HTR-8/SVneo (cell line): ENCODE measurements at regions not wholly inside any gene's neighbourhood (a gene's known extent, or its start where the extent isn't known, plus 50 kb on each side); places are given as distances from the start of the nearest gene placed in this dataset.
A peak's percentile ranks its signal among the peaks of the same experiment; 100 is the strongest.

Experiments
- DNase-seq: peaks from one replicate; pipeline ENCODE4 v3.0.0; 2011; ENCODE audit warnings: low spot score, mixed read lengths; ENCODE audit not compliant: insufficient read length
- FAIRE-seq: peaks from 2 replicates; lab custom pipeline; 2011; peaks lifted over from hg19 to GRCh38; lab: Jason Lieb, UNC

GRCh38 chr12:66947119-66947518 is 268.2 kb upstream of the GRIP1 start:
- DNase-seq (peak; percentile 20), FAIRE-seq (no peak)

- no peak for DNase-seq
- no peak for FAIRE-seq
Measured at GRCh38 chr12:66952668-66953067, 273.8 kb upstream of the GRIP1 start.

GRCh38 chr12:66956300-66956699 is 277.4 kb upstream of the GRIP1 start:
- no peak for DNase-seq
- no peak for FAIRE-seq

- DNase-seq (no peak), FAIRE-seq (no peak)
Measured at GRCh38 chr12:66959276-66959675, 280.4 kb upstream of the GRIP1 start.

- DNase-seq (no peak), FAIRE-seq (no peak)
Measured at GRCh38 chr12:66960006-66960405, 281.1 kb upstream of the GRIP1 start.

GRCh38 chr12:66960704-66961690 is 282.1 kb upstream of the GRIP1 start:
- DNase-seq (no peak), FAIRE-seq (no peak)

GRCh38 chr12:66962290-66962689 is 283.4 kb upstream of the GRIP1 start:
- FAIRE-seq, result no peak
- DNase-seq, result no peak

- no peak for FAIRE-seq
- no peak for DNase-seq
Measured at GRCh38 chr12:66963901-66964300, 285.0 kb upstream of the GRIP1 start.

GRCh38 chr12:66964629-66965028 is 285.8 kb upstream of the GRIP1 start:
- no peak for FAIRE-seq
- no peak for DNase-seq

- no peak for FAIRE-seq
- DNase-seq, result no peak
Measured at GRCh38 chr12:66965621-66966020, 286.7 kb upstream of the GRIP1 start.

GRCh38 chr12:66971816-66972215 is 292.9 kb upstream of the GRIP1 start:
- no peak for FAIRE-seq

GRCh38 chr12:66976526-66976925 is 292.6 kb upstream of the CAND1 start:
- DNase-seq (no peak), FAIRE-seq (no peak)

More at GRCh38 chr12:66971816-66972215, 292.9 kb upstream of the GRIP1 start:
- DNase-seq, result no peak

- no peak for DNase-seq
- FAIRE-seq, result no peak
Measured at GRCh38 chr12:66978802-66979201, 290.4 kb upstream of the CAND1 start.

- no peak for FAIRE-seq
Measured at GRCh38 chr12:66979251-66979650, 289.9 kb upstream of the CAND1 start.

GRCh38 chr12:66984077-66984476 is 285.1 kb upstream of the CAND1 start:
- FAIRE-seq (no peak), DNase-seq (no peak)

More at GRCh38 chr12:66979251-66979650, 289.9 kb upstream of the CAND1 start:
- DNase-seq, result no peak

GRCh38 chr12:66984962-66985361 is 284.2 kb upstream of the CAND1 start:
- FAIRE-seq (no peak), DNase-seq (no peak)

- FAIRE-seq (no peak), DNase-seq (no peak)
Measured at GRCh38 chr12:66999141-66999540, 270.0 kb upstream of the CAND1 start.

GRCh38 chr12:67001251-67001650 is 267.9 kb upstream of the CAND1 start:
- FAIRE-seq, result no peak
- no peak for DNase-seq

- DNase-seq (no peak), FAIRE-seq (no peak)
Measured at GRCh38 chr12:67002720-67003119, 266.4 kb upstream of the CAND1 start.

- FAIRE-seq (no peak), DNase-seq (no peak)
Measured at GRCh38 chr12:67006610-67007009, 262.5 kb upstream of the CAND1 start.

GRCh38 chr12:67014642-67015041 is 254.5 kb upstream of the CAND1 start:
- DNase-seq (no peak), FAIRE-seq (no peak)

GRCh38 chr12:67018105-67018504 is 251.1 kb upstream of the CAND1 start:
- no peak for DNase-seq
- no peak for FAIRE-seq
